Natural killer cell treated with Interleukin-12 subunit alpha and Interleukin-12 subunit beta and Interleukin-15 and Interleukin-18, amount 100 ng/mL, for 72 hours (primary cell): ENCODE measurements at regions not wholly inside any gene's neighbourhood (a gene's known extent, or its start where the extent isn't known, plus 50 kb on each side); places are given as distances from the start of the nearest gene placed in this dataset.
"Not testable (repeated sequence)": the region's sequence is repeated elsewhere in the genome, so short reads cannot be mapped to it uniquely, and the experiment has no call there.

ENCODE experiments used
- ATAC-seq, 2 donors: fragments of 150-1000 bp; cut with Tn5 transposase in 1 of 2; sonication (Bioruptor Pico), chemical (Tn5 transposase) in 1 of 2; 2 replicates each; pipeline ENCODE4 v1.10.0; 2021
- DNase-seq: peaks from one replicate; pipeline ENCODE4 v3.0.0; 2022; ENCODE audit warnings: low spot score
- H3K27ac Mint-ChIP-seq, 2 donors: 1 replicate in 1 of 2; 2 replicates in 1 of 2; pipeline ENCODE4 v1.8.0; 2022; ENCODE audit warnings: mixed read lengths in 2 of 2, mild to moderate bottlenecking in 1 of 2, moderate library complexity in 1 of 2
- H3K27me3 Mint-ChIP-seq, 2 donors: 1 replicate in 1 of 2; 2 replicates in 1 of 2; pipeline ENCODE4 v1.8.0; 2022; ENCODE audit warnings: mixed read lengths in 2 of 2
- H3K36me3 Mint-ChIP-seq: one replicate; pipeline ENCODE4 v1.8.0; 2022; ENCODE audit warnings: mixed read lengths
- H3K4me1 Mint-ChIP-seq, 2 donors: 1 replicate in 1 of 2; 2 replicates in 1 of 2; pipeline ENCODE4 v1.8.0; 2022; ENCODE audit warnings: low read depth in 2 of 2, mixed read lengths in 2 of 2, mild to moderate bottlenecking in 1 of 2
- H3K4me3 Mint-ChIP-seq: one replicate; pipeline ENCODE4 v1.8.0; 2022; ENCODE audit warnings: mixed read lengths
- H3K9me3 Mint-ChIP-seq: 2 replicates; pipeline ENCODE4 v1.8.0; 2022; ENCODE audit warnings: mixed read lengths

DNA sequence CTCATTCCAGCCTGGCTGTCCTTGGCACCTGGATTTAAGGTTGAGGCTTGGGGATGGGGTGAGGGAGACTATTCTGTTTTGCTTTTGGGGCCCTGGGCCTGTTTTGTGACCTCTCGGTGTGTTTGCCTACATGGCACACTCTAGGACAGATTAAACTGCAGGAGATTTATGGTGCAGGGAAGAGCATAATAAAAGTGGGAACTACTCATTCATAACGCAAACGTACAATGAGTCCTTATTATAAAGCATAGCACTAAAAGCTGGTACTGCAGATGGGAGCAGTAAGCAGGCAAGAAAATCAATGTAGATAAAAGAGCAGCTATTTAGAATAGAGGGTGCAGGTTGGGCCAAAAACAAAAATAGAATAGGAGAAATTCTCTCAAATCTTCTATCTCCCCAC is 238.4 kb downstream of the ACTR3 start:
- DNase-seq (no peak), ATAC-seq (no peak)
- no peak overlapping the region for H3K27ac Mint-ChIP-seq
- no peaks in the 10 kb centered on the region for H3K4me1 Mint-ChIP-seq
- no peaks in the 10 kb centered on the region for H3K9me3 Mint-ChIP-seq
- no peak overlapping the region for H3K4me3 Mint-ChIP-seq
- H3K27me3 Mint-ChIP-seq, result peaks cover 13 to 16% of the 10 kb centered on the region in 2 donors
- no peaks in the 10 kb centered on the region for H3K36me3 Mint-ChIP-seq

DNA sequence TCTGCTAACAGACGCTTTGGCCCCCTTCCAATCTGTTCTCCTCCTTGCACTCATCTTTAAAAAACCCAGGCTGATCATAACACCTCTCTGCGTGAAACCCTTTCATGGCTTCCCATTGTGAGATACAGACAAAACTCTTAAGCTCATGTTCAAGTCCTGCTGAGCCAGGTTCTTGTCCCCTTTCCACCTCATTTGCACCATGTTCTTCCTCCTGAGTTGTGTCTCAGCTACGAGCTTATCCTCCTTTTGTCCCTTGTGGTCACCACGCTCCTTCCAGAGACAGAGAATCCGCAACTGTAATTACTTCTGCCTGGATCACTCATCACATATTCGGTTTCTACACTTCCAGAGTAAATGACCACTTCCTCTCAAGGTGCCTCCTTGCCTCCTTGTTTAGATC is 238.8 kb downstream of the ACTR3 start:
- Mint-ChIP-seq H3K4me3 (no peak overlapping the region), H3K9me3 (no peaks in the 10 kb centered on the region), H3K4me1 (no peaks in the 10 kb centered on the region), H3K27ac (no peak overlapping the region), H3K36me3 (no peaks in the 10 kb centered on the region), H3K27me3 (peaks cover 10 to 13% of the 10 kb centered on the region in 2 donors)
- DNase-seq (no peak), ATAC-seq (no peak)

GRCh38 chr2:114132050-114132449 is 242.2 kb downstream of the ACTR3 start:
- DNase-seq, H3K4me3 Mint-ChIP-seq, H3K4me1 Mint-ChIP-seq, H3K27ac Mint-ChIP-seq, H3K36me3 Mint-ChIP-seq, ATAC-seq, H3K9me3 Mint-ChIP-seq: not testable (repeated sequence)
- peaks cover 10% of the 10 kb centered on the region in 2 donors for H3K27me3 Mint-ChIP-seq

DNA sequence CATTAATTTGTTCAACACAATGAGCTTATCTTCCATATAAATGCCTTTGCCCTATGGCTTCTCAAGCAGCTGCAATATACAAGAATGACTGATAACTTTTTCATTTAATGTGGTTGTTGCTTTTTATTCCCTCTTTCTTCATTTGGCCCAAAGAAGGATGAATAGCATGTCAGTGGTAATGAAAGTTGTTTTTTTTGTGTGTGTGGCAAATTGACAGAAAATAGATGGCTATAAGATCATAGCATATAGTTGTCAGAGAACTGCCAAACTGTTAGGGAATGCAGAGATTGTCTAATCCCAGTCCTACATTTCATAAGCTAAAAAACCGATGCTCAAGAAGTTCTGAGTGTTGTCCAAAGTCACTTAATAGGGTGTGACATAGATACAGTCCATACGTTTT is 244.3 kb downstream of the ACTR3 start:
- Mint-ChIP-seq H3K36me3 (no peaks in the 10 kb centered on the region), H3K4me1 (no peaks in the 10 kb centered on the region), H3K4me3 (no peak overlapping the region), H3K9me3 (no peaks in the 10 kb centered on the region), H3K27me3 (peaks cover 3 to 10% of the 10 kb centered on the region in 2 donors), H3K27ac (no peak overlapping the region)
- no peak for ATAC-seq
- no peak for DNase-seq

GRCh38 chr2:114139542-114139941 is 249.7 kb downstream of the ACTR3 start:
- H3K36me3 Mint-ChIP-seq, result no peaks in the 10 kb centered on the region
- peaks cover 3% of the 10 kb centered on the region for H3K9me3 Mint-ChIP-seq
- no peak overlapping the region for H3K27ac Mint-ChIP-seq
- H3K4me1 Mint-ChIP-seq, result no peaks in the 10 kb centered on the region
- DNase-seq (no peak), ATAC-seq (no peak)
- no peak overlapping the region for H3K4me3 Mint-ChIP-seq
- peaks cover 3 to 19% of the 10 kb centered on the region in 2 donors for H3K27me3 Mint-ChIP-seq

DNA sequence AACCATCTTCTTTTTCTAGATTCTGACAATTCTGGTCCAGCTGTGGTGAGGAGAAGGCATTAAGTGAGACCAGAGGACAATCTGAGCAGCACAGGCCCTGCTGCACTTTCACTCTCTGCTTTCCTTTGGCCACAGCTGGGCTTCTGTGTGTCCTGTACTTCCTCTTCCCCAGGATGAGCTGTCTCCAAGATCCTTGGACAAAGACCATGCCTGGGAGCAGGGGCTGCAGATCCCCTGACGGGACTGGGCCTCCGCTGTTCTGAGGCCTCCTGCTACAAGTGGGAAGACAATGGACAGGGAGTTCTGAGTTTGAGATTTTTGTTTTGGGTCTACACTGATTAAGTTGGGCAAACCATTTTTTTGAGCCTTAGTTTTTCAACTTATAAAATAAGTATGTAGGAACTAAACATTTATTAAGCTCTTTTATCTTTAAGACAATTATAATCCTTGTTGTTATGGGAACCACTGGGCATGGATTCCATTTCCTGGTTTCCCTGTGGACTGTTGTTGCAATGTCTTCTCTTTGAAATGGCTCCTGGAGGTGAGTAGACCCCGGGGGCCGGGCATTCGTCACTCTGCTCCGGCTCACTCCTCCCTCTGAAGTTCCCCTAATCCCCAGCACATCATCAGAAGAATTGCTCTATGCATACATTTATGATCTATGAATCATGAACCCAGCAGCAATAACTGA is 266.6 kb downstream of the ACTR3 start:
- DNase-seq (no peak), ATAC-seq (no peak)
- H3K4me3 Mint-ChIP-seq, result no peak overlapping the region
- no peaks in the 10 kb centered on the region for H3K9me3 Mint-ChIP-seq
- peaks cover 9 to 31% of the 10 kb centered on the region in 2 donors for H3K27me3 Mint-ChIP-seq
- no peaks in the 10 kb centered on the region for H3K36me3 Mint-ChIP-seq
- H3K27ac Mint-ChIP-seq, result no peak overlapping the region
- H3K4me1 Mint-ChIP-seq, result no peaks in the 10 kb centered on the region

DNA sequence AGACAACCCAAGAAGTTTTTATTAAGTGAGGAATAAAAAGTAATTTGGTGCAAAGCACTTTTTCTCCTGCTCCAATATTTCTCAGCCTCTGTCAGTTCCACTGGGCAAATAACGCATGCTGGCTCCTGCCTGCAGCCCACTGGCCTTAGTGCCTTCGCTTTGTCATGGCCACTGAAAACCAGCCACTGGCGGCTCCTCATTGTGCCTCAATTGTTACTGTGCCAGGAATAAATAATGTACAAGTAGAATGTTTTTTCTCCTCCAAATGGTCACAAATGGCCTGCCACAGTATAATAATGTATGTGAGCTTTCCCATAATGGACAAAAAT is 267.1 kb downstream of the ACTR3 start:
- Mint-ChIP-seq H3K9me3 (no peaks in the 10 kb centered on the region), H3K4me3 (no peak overlapping the region), H3K27me3 (peaks cover 6 to 31% of the 10 kb centered on the region in 2 donors), H3K4me1 (no peaks in the 10 kb centered on the region), H3K36me3 (no peaks in the 10 kb centered on the region), H3K27ac (no peak overlapping the region)
- ATAC-seq (no peak), DNase-seq (no peak)

DNA sequence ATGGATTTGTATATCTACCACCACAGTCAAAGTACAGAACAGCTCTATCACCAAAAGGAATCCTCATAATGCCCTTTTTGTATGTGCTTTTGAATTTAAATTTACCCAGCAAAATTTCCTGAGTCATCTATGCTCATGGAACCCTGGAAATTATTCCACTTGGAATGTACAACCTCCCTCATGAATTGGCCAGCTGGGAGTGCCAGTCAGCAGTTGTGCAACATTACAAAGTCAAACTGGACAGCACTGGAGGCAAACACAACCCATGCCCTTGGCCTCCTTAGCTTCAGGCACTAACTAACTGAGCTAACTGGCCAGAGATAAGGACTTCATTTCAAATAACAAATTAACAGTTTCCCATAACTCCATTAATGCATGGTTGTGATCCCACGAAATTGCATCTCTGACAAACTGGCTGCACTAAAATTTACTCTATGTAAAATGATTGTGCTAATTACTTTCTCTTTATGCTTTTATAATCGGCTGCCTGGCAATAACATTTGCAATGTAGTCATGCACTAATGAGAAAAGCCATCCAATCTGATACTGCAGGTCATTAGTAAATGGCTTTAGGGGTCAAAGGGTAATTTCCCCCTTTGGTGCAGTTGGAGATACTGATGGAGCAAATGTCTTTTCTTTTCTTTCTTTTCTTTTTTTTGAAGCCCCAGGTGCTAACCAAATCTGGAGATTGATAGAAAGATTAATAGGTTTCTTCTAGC is 270.5 kb downstream of the ACTR3 start:
- ATAC-seq (no peak), DNase-seq (no peak)
- Mint-ChIP-seq H3K36me3 (no peaks in the 10 kb centered on the region), H3K27ac (no peak overlapping the region), H3K4me3 (no peak overlapping the region), H3K9me3 (no peaks in the 10 kb centered on the region), H3K27me3 (peaks cover 4 to 17% of the 10 kb centered on the region in 2 donors), H3K4me1 (no peaks in the 10 kb centered on the region)

GRCh38 chr2:114161371-114161770 is 271.5 kb downstream of the ACTR3 start:
- DNase-seq (no peak), ATAC-seq (no peak)
- Mint-ChIP-seq H3K36me3 (no peaks in the 10 kb centered on the region), H3K4me1 (no peaks in the 10 kb centered on the region), H3K27me3 (peaks cover 7 to 17% of the 10 kb centered on the region in 2 donors), H3K27ac (no peak overlapping the region), H3K9me3 (peaks cover 4% of the 10 kb centered on the region), H3K4me3 (no peak overlapping the region)

DNA sequence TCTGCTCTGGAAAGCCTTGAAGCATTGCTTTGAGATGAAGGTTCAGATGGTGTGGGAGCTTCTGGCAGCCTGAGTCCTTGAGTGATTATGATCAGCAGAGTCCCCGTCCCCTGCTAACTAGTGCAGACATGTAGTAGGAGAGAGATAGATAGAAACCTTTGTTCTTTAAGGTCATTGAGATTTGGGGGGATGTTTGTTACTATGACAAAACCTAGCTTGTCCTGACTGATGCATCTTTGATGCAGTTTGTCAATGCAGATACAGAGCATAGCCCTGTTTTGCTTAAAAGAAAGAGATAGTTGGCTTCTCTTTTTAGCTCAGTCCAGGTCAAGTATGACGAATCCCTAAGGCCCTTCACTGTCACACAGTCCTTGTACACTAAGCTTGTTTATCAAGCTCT is 274.6 kb upstream of the DPP10 start:
- Mint-ChIP-seq H3K9me3 (peaks cover 4% of the 10 kb centered on the region), H3K36me3 (no peaks in the 10 kb centered on the region), H3K4me1 (no peaks in the 10 kb centered on the region), H3K27ac (no peak overlapping the region), H3K4me3 (no peak overlapping the region), H3K27me3 (peaks cover 13 to 20% of the 10 kb centered on the region in 2 donors)
- DNase-seq (no peak), ATAC-seq (no peak)

DNA sequence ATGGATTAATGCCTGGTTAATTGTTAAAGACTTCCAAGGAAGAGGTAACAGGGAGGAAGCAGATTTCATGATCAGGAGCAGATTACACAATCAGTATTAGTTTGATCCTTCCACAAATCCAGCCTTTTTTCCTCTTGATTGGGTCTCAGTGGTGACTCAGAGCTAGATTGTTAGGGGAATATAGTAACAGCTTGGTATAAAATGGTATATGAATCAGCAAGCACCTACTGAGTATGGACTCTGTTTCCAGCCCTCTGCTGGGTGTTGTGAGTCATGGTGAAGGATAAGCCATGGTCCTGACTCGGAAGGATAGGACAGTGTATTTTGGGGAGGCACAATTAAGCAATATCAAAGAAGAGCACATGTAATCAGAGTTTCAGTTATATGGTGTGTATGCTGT is 272.4 kb upstream of the DPP10 start:
- no peak for ATAC-seq
- Mint-ChIP-seq H3K4me1 (no peaks in the 10 kb centered on the region), H3K27ac (no peak overlapping the region)

DNA sequence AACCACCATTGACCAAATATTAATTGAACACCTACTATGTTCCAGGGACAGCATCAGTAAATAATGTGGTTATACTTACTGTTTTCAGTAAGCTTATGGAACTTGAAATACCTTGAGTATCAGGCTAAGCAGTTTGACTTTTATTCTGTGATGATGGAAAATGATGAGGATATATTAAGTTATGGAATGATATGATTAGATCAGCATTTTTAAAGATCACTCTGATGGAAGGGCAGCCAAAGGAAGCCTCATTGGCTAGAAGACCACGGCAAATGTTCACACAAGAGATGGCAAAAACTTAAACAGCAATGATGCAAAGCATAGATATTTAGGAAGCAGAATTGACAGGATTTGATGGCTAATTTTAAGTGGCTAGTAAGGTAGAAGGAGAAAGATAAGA is 266.9 kb upstream of the DPP10 start:
- Mint-ChIP-seq H3K27me3 (peaks cover 11 to 19% of the 10 kb centered on the region in 2 donors), H3K9me3 (no peaks in the 10 kb centered on the region), H3K36me3 (no peaks in the 10 kb centered on the region), H3K4me1 (no peaks in the 10 kb centered on the region), H3K27ac (no peak overlapping the region), H3K4me3 (no peak overlapping the region)
- DNase-seq (no peak), ATAC-seq (no peak)

More for the DNA sequence above, 272.4 kb upstream of the DPP10 start:
- no peak overlapping the region for H3K4me3 Mint-ChIP-seq
- no peak for DNase-seq
- peaks cover 4% of the 10 kb centered on the region for H3K9me3 Mint-ChIP-seq
- H3K27me3 Mint-ChIP-seq, result peaks cover 16 to 17% of the 10 kb centered on the region in 2 donors
- H3K36me3 Mint-ChIP-seq, result no peaks in the 10 kb centered on the region

GRCh38 chr2:114185501-114185900 is 256.9 kb upstream of the DPP10 start:
- no peak for ATAC-seq
- Mint-ChIP-seq H3K4me1 (no peaks in the 10 kb centered on the region), H3K4me3 (no peak overlapping the region), H3K27me3 (peaks cover 5 to 11% of the 10 kb centered on the region in 2 donors), H3K27ac (no peak overlapping the region), H3K9me3 (no peaks in the 10 kb centered on the region), H3K36me3 (no peaks in the 10 kb centered on the region)
- DNase-seq, result no peak

GRCh38 chr2:114192362-114192761 is 250.1 kb upstream of the DPP10 start:
- H3K36me3 Mint-ChIP-seq, result no peaks in the 10 kb centered on the region
- DNase-seq, result no peak
- H3K27me3 Mint-ChIP-seq, result peaks cover 9 to 18% of the 10 kb centered on the region in 2 donors
- ATAC-seq, result no peak
- H3K4me1 Mint-ChIP-seq, result no peaks in the 10 kb centered on the region
- no peaks in the 10 kb centered on the region for H3K9me3 Mint-ChIP-seq
- no peak overlapping the region for H3K27ac Mint-ChIP-seq
- no peak overlapping the region for H3K4me3 Mint-ChIP-seq
